ENCODE measurements at regions not wholly inside any gene's neighbourhood (a gene's known extent, or its start where the extent isn't known, plus 50 kb on each side); places are given as distances from the start of the nearest gene placed in this dataset.

GRCh38 chr20:60313191-60313590 is 355.0 kb downstream of the CDH26 start:
- H3K9me3 Mint-ChIP-seq = no peaks in the 10 kb centered on the region
- no peaks in the 10 kb centered on the region for H3K27me3 Mint-ChIP-seq (ENCODE audit: low read depth)
- no peaks in the 10 kb centered on the region for H3K36me3 Mint-ChIP-seq (ENCODE audit: low read depth)
- intact Hi-C loops (cut with micrococcal nuclease) = no loop called here
- H3K4me1 Mint-ChIP-seq (ENCODE audit: low read depth) = no peaks in the 10 kb centered on the region
- CTCF ChIA-PET = interaction anchor here (0.7 kb wide), 1 partner anchor 42 kb away, joined by 4 read pairs; no protein-coding TSS in a partner anchor
- H3K27ac Mint-ChIP-seq = no peak overlapping the region
- H3K4me3 Mint-ChIP-seq = no peak overlapping the region
- no peak for DNase-seq

GRCh38 chr20:60313614-60314013 is 355.4 kb downstream of the CDH26 start:
- H3K36me3 Mint-ChIP-seq (ENCODE audit: low read depth) = no peaks in the 10 kb centered on the region
- H3K27ac Mint-ChIP-seq = no peak overlapping the region
- no peaks in the 10 kb centered on the region for H3K9me3 Mint-ChIP-seq
- no peak overlapping the region for H3K4me3 Mint-ChIP-seq
- intact Hi-C loops (cut with micrococcal nuclease) = no loop called here
- H3K4me1 Mint-ChIP-seq (ENCODE audit: low read depth) = no peaks in the 10 kb centered on the region
- CTCF ChIA-PET = interaction anchor here (0.7 kb wide), 1 partner anchor 42 kb away, joined by 4 read pairs; no protein-coding TSS in a partner anchor
- H3K27me3 Mint-ChIP-seq (ENCODE audit: low read depth) = no peaks in the 10 kb centered on the region
- no peak for DNase-seq

- intact Hi-C loops (cut with micrococcal nuclease) = no loop called here
These were observed 356.5 kb downstream of the CDH26 start for GRCh38 chr20:60314727-60315126.

GRCh38 chr20:60316476-60317158 is 358.4 kb downstream of the CDH26 start:
- intact Hi-C loops (cut with micrococcal nuclease) = no loop called here

More at GRCh38 chr20:60314727-60315126, 356.5 kb downstream of the CDH26 start:
- H3K36me3 Mint-ChIP-seq (ENCODE audit: low read depth) = no peaks in the 10 kb centered on the region
- H3K27me3 Mint-ChIP-seq (ENCODE audit: low read depth) = no peaks in the 10 kb centered on the region
- H3K4me3 Mint-ChIP-seq = no peak overlapping the region
- no peak for DNase-seq
- no peaks in the 10 kb centered on the region for H3K9me3 Mint-ChIP-seq
- H3K4me1 Mint-ChIP-seq (ENCODE audit: low read depth) = no peaks in the 10 kb centered on the region
- CTCF ChIA-PET = no interaction called here
- no peak overlapping the region for H3K27ac Mint-ChIP-seq

GRCh38 chr20:60317401-60317800 is 359.2 kb downstream of the CDH26 start:
- Mint-ChIP-seq H3K36me3 (ENCODE audit: low read depth) (no peaks in the 10 kb centered on the region), H3K27ac (no peak overlapping the region), H3K4me3 (no peak overlapping the region), H3K4me1 (ENCODE audit: low read depth) (no peaks in the 10 kb centered on the region), H3K27me3 (ENCODE audit: low read depth) (no peaks in the 10 kb centered on the region), H3K9me3 (no peaks in the 10 kb centered on the region)
- no peak for DNase-seq
- intact Hi-C loops (cut with micrococcal nuclease) = no loop called here
- CTCF ChIA-PET = interaction anchor here (0.6 kb wide), 1 partner anchor 864 kb away, joined by 4 read pairs; no protein-coding TSS in a partner anchor

More at GRCh38 chr20:60316476-60317158, 358.4 kb downstream of the CDH26 start:
- CTCF ChIA-PET = no interaction called here
- Mint-ChIP-seq H3K27ac (no peak overlapping the region), H3K4me3 (no peak overlapping the region), H3K36me3 (ENCODE audit: low read depth) (no peaks in the 10 kb centered on the region), H3K4me1 (ENCODE audit: low read depth) (no peaks in the 10 kb centered on the region), H3K27me3 (ENCODE audit: low read depth) (no peaks in the 10 kb centered on the region), H3K9me3 (no peaks in the 10 kb centered on the region)
- DNase-seq = no peak

- Mint-ChIP-seq H3K36me3 (ENCODE audit: low read depth) (no peaks in the 10 kb centered on the region), H3K27ac (no peak overlapping the region), H3K27me3 (ENCODE audit: low read depth) (no peaks in the 10 kb centered on the region), H3K9me3 (no peaks in the 10 kb centered on the region), H3K4me3 (no peak overlapping the region), H3K4me1 (ENCODE audit: low read depth) (no peaks in the 10 kb centered on the region)
- intact Hi-C loops (cut with micrococcal nuclease) = no loop called here
- no peak for DNase-seq
- CTCF ChIA-PET = no interaction called here
These were observed 363.4 kb downstream of the CDH26 start for GRCh38 chr20:60321601-60322000.

GRCh38 chr20:60326821-60327220 is 368.6 kb downstream of the CDH26 start:
- H3K27me3 Mint-ChIP-seq (ENCODE audit: low read depth) = no peaks in the 10 kb centered on the region
- H3K4me3 Mint-ChIP-seq = no peak overlapping the region
- H3K4me1 Mint-ChIP-seq (ENCODE audit: low read depth) = no peaks in the 10 kb centered on the region
- intact Hi-C loops (cut with micrococcal nuclease) = no loop called here
- DNase-seq = no peak
- H3K9me3 Mint-ChIP-seq = no peaks in the 10 kb centered on the region
- no peaks in the 10 kb centered on the region for H3K36me3 Mint-ChIP-seq (ENCODE audit: low read depth)
- no peak overlapping the region for H3K27ac Mint-ChIP-seq
- CTCF ChIA-PET = interaction anchor here (0.9 kb wide), 1 partner anchor 26 kb away, joined by 3 read pairs; no protein-coding TSS in a partner anchor

- CTCF ChIA-PET = no interaction called here
- intact Hi-C loops (cut with micrococcal nuclease) = no loop called here
- no peaks in the 10 kb centered on the region for H3K4me1 Mint-ChIP-seq (ENCODE audit: low read depth)
- H3K27me3 Mint-ChIP-seq (ENCODE audit: low read depth) = no peaks in the 10 kb centered on the region
- no peak overlapping the region for H3K4me3 Mint-ChIP-seq
- no peaks in the 10 kb centered on the region for H3K36me3 Mint-ChIP-seq (ENCODE audit: low read depth)
- H3K9me3 Mint-ChIP-seq = no peaks in the 10 kb centered on the region
- no peak overlapping the region for H3K27ac Mint-ChIP-seq
- no peak for DNase-seq
These were observed 369.9 kb downstream of the CDH26 start for GRCh38 chr20:60327971-60328660.

- CTCF ChIA-PET = no interaction called here
These were observed 372.2 kb downstream of the CDH26 start for GRCh38 chr20:60330461-60330860.

GRCh38 chr20:60331688-60332300 is 373.6 kb downstream of the CDH26 start:
- intact Hi-C loops (cut with micrococcal nuclease) = no loop called here
- Mint-ChIP-seq H3K9me3 (no peaks in the 10 kb centered on the region), H3K4me1 (ENCODE audit: low read depth) (no peaks in the 10 kb centered on the region), H3K27me3 (ENCODE audit: low read depth) (peaks cover 1% of the 10 kb centered on the region), H3K36me3 (ENCODE audit: low read depth) (no peaks in the 10 kb centered on the region), H3K27ac (no peak overlapping the region), H3K4me3 (no peak overlapping the region)
- DNase-seq = no peak
- CTCF ChIA-PET = no interaction called here

More at GRCh38 chr20:60330461-60330860, 372.2 kb downstream of the CDH26 start:
- peaks cover 1% of the 10 kb centered on the region for H3K27me3 Mint-ChIP-seq (ENCODE audit: low read depth)
- no peaks in the 10 kb centered on the region for H3K36me3 Mint-ChIP-seq (ENCODE audit: low read depth)
- no peak overlapping the region for H3K4me3 Mint-ChIP-seq
- H3K4me1 Mint-ChIP-seq (ENCODE audit: low read depth) = no peaks in the 10 kb centered on the region
- H3K27ac Mint-ChIP-seq = no peak overlapping the region
- H3K9me3 Mint-ChIP-seq = no peaks in the 10 kb centered on the region
- DNase-seq = no peak
- intact Hi-C loops (cut with micrococcal nuclease) = no loop called here

GRCh38 chr20:60332523-60332922 is 374.3 kb downstream of the CDH26 start:
- H3K4me1 Mint-ChIP-seq (ENCODE audit: low read depth) = no peaks in the 10 kb centered on the region
- no peak for DNase-seq
- no peak overlapping the region for H3K27ac Mint-ChIP-seq
- no peak overlapping the region for H3K4me3 Mint-ChIP-seq
- H3K9me3 Mint-ChIP-seq = no peaks in the 10 kb centered on the region
- intact Hi-C loops (cut with micrococcal nuclease) = no loop called here
- H3K27me3 Mint-ChIP-seq (ENCODE audit: low read depth) = peaks cover 1% of the 10 kb centered on the region
- no peaks in the 10 kb centered on the region for H3K36me3 Mint-ChIP-seq (ENCODE audit: low read depth)
- CTCF ChIA-PET = no interaction called here

GRCh38 chr20:60334911-60335310 is 376.7 kb downstream of the CDH26 start:
- no peak overlapping the region for H3K4me3 Mint-ChIP-seq
- CTCF ChIA-PET = no interaction called here
- intact Hi-C loops (cut with micrococcal nuclease) = no loop called here
- no peaks in the 10 kb centered on the region for H3K4me1 Mint-ChIP-seq (ENCODE audit: low read depth)
- no peaks in the 10 kb centered on the region for H3K36me3 Mint-ChIP-seq (ENCODE audit: low read depth)
- H3K27ac Mint-ChIP-seq = no peak overlapping the region
- no peaks in the 10 kb centered on the region for H3K9me3 Mint-ChIP-seq
- DNase-seq = no peak
- H3K27me3 Mint-ChIP-seq (ENCODE audit: low read depth) = peaks cover 7% of the 10 kb centered on the region

- Mint-ChIP-seq H3K36me3 (ENCODE audit: low read depth) (no peaks in the 10 kb centered on the region), H3K4me3 (no peak overlapping the region), H3K27me3 (ENCODE audit: low read depth) (peaks cover 7% of the 10 kb centered on the region), H3K27ac (no peak overlapping the region), H3K4me1 (ENCODE audit: low read depth) (no peaks in the 10 kb centered on the region), H3K9me3 (no peaks in the 10 kb centered on the region)
- no peak for DNase-seq
- intact Hi-C loops (cut with micrococcal nuclease) = no loop called here
- CTCF ChIA-PET = no interaction called here
These were observed 380.3 kb downstream of the CDH26 start for GRCh38 chr20:60338556-60338955.

Data from activated naive CD4-positive, alpha-beta T cell treated with anti-CD3 and anti-CD28 coated beads for 36 hours (primary cell).